WI38 (cell line): ENCODE measurements at regions not wholly inside any gene's neighbourhood (a gene's known extent, or its start where the extent isn't known, plus 50 kb on each side); places are given as distances from the start of the nearest gene placed in this dataset.

Experiments
- H3K4me3 ChIP-seq: 2 replicates; pipeline ENCODE4 v1.5.1; 2011; ENCODE audit warnings: low read depth, mild to moderate bottlenecking, control low read depth, low read length
- CTCF ChIP-seq: IDR thresholded peaks from 2 replicates; pipeline ENCODE4 v1.5.1; 2012; ENCODE audit warnings: low read depth, mild to moderate bottlenecking, control low read depth, low read length

- H3K4me3 ChIP-seq: no peak overlapping the region
- no peak for TF ChIP-seq CTCF
Measured at GRCh38 chr21:16928439-16928838, 584.4 kb upstream of the CXADR start.

GRCh38 chr21:16932314-16932713 is 580.5 kb upstream of the CXADR start:
- no peak overlapping the region for H3K4me3 ChIP-seq
- TF ChIP-seq CTCF: no peak

- H3K4me3 ChIP-seq: no peak overlapping the region
- TF ChIP-seq CTCF: no peak
Measured at GRCh38 chr21:16942703-16943102, 570.1 kb upstream of the CXADR start.

- TF ChIP-seq CTCF: no peak
- no peak overlapping the region for H3K4me3 ChIP-seq
Measured at GRCh38 chr21:16943231-16943630, 569.6 kb upstream of the CXADR start.

GRCh38 chr21:16945580-16945979 is 567.3 kb upstream of the CXADR start:
- no peak overlapping the region for H3K4me3 ChIP-seq
- TF ChIP-seq CTCF: no peak

GRCh38 chr21:16956824-16957223 is 556.0 kb upstream of the CXADR start:
- H3K4me3 ChIP-seq: no peak overlapping the region
- TF ChIP-seq CTCF: no peak

- no peak overlapping the region for H3K4me3 ChIP-seq
Measured at GRCh38 chr21:16965424-16965823, 547.4 kb upstream of the CXADR start.

More at GRCh38 chr21:16965424-16965823, 547.4 kb upstream of the CXADR start:
- TF ChIP-seq CTCF: no peak
